A549 (cell line): ENCODE measurements at regions not wholly inside any gene's neighbourhood (a gene's known extent, or its start where the extent isn't known, plus 50 kb on each side); places are given as distances from the start of the nearest gene placed in this dataset.

Experiments used
- ATAC-seq, 2 experiments: fragments of 200-7000 bp in 1 of 2; fragments of >200 bp in 1 of 2; cut with Nextera tagmentation in 1 of 2; cut with Tn5 transposase in 1 of 2; 3 replicates each; pipeline versions ENCODE4 v1.8.0 to v1.9.1; 2018 to 2020; ENCODE audit warnings: mild to moderate bottlenecking in 1 of 2, moderate library complexity in 1 of 2
- CTCF ChIA-PET: fragments of 300-600 bp; sonication (Branson Sonifier 250); formaldehyde crosslinking; extraction: SDS; loops from one replicate; lab custom pipeline; 2021; ENCODE audit warnings: antibody characterized with exemption, inconsistent platforms; lab: Yijun Ruan, JAX
- POLR2A ChIA-PET: fragments of 350-600 bp; formaldehyde crosslinking; extraction: SDS; loops from one replicate; lab custom pipeline; 2021; ENCODE audit warnings: antibody characterized with exemption, inconsistent platforms; lab: Yijun Ruan, JAX
- DNase-seq, 2 experiments: peaks; one replicate each; pipeline versions ENCODE4 v3.0.0 to v3.0.0-alpha.2; 2011 to 2016; ENCODE audit warnings: low read depth in 1 of 2, low spot score in 1 of 2
- FAIRE-seq: peaks from 2 replicates; lab custom pipeline; 2011; peaks lifted over from hg19 to GRCh38; lab: Jason Lieb, UNC
- H3K27ac ChIP-seq, 2 experiments: fragments of >200 bp; sonication (Bioruptor Twin); formaldehyde crosslinking; 3 replicates each; pipeline ENCODE4 v1.5.1; 2016 to 2017
- H3K4me1 ChIP-seq: fragments of >200 bp; sonication (Bioruptor Twin); formaldehyde crosslinking; 3 replicates; pipeline ENCODE4 v1.6.1; 2016
- H3K4me2 ChIP-seq: fragments of >200 bp; sonication (Bioruptor Twin); formaldehyde crosslinking; 3 replicates; pipeline ENCODE4 v1.6.1; 2016
- H3K4me3 ChIP-seq: fragments of >200 bp; sonication (Bioruptor Twin); formaldehyde crosslinking; 3 replicates; pipeline ENCODE4 v1.5.1; 2016
- H3K9me3 ChIP-seq: fragments of >200 bp; sonication (Bioruptor Twin); formaldehyde crosslinking; 3 replicates; pipeline ENCODE4 v1.6.1; 2016
- BHLHE40 ChIP-seq: IDR thresholded peaks from 2 replicates; pipeline ENCODE4 v1.6.1; 2012; ENCODE audit warnings: low read depth, low read length, inconsistent platforms
- CBX2 ChIP-seq: fragments of 200-600 bp; sonication (generic); IDR thresholded peaks from 2 replicates; pipeline ENCODE4 v1.6.1; 2016; ENCODE audit warnings: low read depth, mild to moderate bottlenecking, borderline replicate concordance
- CEBPB ChIP-seq, 2 experiments: fragments of >200 bp in 1 of 2; sonication (Bioruptor Twin) in 1 of 2; formaldehyde crosslinking in 1 of 2; IDR thresholded peaks; 2 replicates each; pipeline ENCODE4 v1.6.1; 2012 to 2016
- CHD2 ChIP-seq: fragments of 150-350 bp; IDR thresholded peaks from 2 replicates; pipeline ENCODE4 v1.6.1; 2014; ENCODE audit warnings: low read length; ENCODE audit not compliant: partially characterized antibody
- CHD4 ChIP-seq: fragments of 200-600 bp; sonication (generic); IDR thresholded peaks from 2 replicates; pipeline ENCODE4 v1.6.1; 2016; ENCODE audit warnings: antibody characterized with exemption, mild to moderate bottlenecking, borderline replicate concordance
- EP300 ChIP-seq, 2 experiments: fragments of >200 bp; sonication (Bioruptor Twin); formaldehyde crosslinking; IDR thresholded peaks; 2 replicates in 1 of 2; 3 replicates in 1 of 2; pipeline ENCODE4 v1.6.1; 2016 to 2017
- ESRRA ChIP-seq: fragments of 150-350 bp; IDR thresholded peaks from 2 replicates; pipeline ENCODE4 v1.6.1; 2014; ENCODE audit warnings: mild to moderate bottlenecking, low read length, borderline replicate concordance
- HEYL ChIP-seq: fragments of 250-450 bp; sonication (Bioruptor Pico); IDR thresholded peaks from 2 replicates; pipeline ENCODE4 v1.8.0; 2021; ENCODE audit warnings: mild to moderate bottlenecking, moderate library complexity
- HOXB5 ChIP-seq: fragments of 250-450 bp; sonication (Bioruptor Pico); IDR thresholded peaks from 2 replicates; pipeline ENCODE4 v1.5.0; 2020; ENCODE audit warnings: mild to moderate bottlenecking, moderate library complexity
- KDM5A ChIP-seq: fragments of 200-600 bp; sonication (generic); IDR thresholded peaks from 2 replicates; pipeline ENCODE4 v1.6.1; 2016; ENCODE audit warnings: antibody characterized with exemption, mild to moderate bottlenecking
- MAFK ChIP-seq: fragments of 450-650 bp; IDR thresholded peaks from 2 replicates; pipeline ENCODE4 v1.6.1; 2014; ENCODE audit not compliant: partially characterized antibody
- NPAS2 ChIP-seq: fragments of 250-450 bp; sonication (Bioruptor Pico); IDR thresholded peaks from 2 replicates; pipeline ENCODE4 v1.8.0; 2022; ENCODE audit warnings: mild to moderate bottlenecking, moderate library complexity, borderline replicate concordance
- POLR2A ChIP-seq: IDR thresholded peaks from 2 replicates; pipeline ENCODE4 v1.6.1; 2012; ENCODE audit warnings: mild to moderate bottlenecking, low read length
- RAD21 ChIP-seq, 2 experiments: fragments of >200 bp in 1 of 2; sonication (Bioruptor Twin) in 1 of 2; formaldehyde crosslinking in 1 of 2; IDR thresholded peaks in 1 of 2; conservative IDR thresholded peaks in 1 of 2; 2 replicates in 1 of 2; 3 replicates in 1 of 2; pipeline ENCODE4 v1.6.1; 2012 to 2018; ENCODE audit warnings: inconsistent platforms in 1 of 2
- RCOR1 ChIP-seq: fragments of 150-350 bp; IDR thresholded peaks from 2 replicates; pipeline ENCODE4 v1.6.1; 2014; ENCODE audit warnings: antibody characterized with exemption, low read length, low read depth
- RFX5 ChIP-seq: fragments of 450-650 bp; IDR thresholded peaks from 2 replicates; pipeline ENCODE4 v1.7.1; 2014; ENCODE audit warnings: antibody characterized with exemption, mild to moderate bottlenecking, moderate library complexity
- RNF2 ChIP-seq: fragments of 200-600 bp; sonication (generic); IDR thresholded peaks from 2 replicates; pipeline ENCODE4 v1.6.1; 2016; ENCODE audit warnings: low read depth, mild to moderate bottlenecking, antibody characterized with exemption, moderate library complexity, borderline replicate concordance
- SMC3 ChIP-seq: fragments of >200 bp; sonication (Bioruptor Twin); formaldehyde crosslinking; IDR thresholded peaks from 3 replicates; pipeline ENCODE4 v1.6.1; 2018; ENCODE audit warnings: inconsistent platforms
- TP53 ChIP-seq: fragments of 250-450 bp; sonication (Bioruptor Pico); IDR thresholded peaks from 2 replicates; pipeline ENCODE4 v1.5.0; 2021; ENCODE audit warnings: mild to moderate bottlenecking, moderate library complexity
- ZC3H11A ChIP-seq: fragments of 450-650 bp; IDR thresholded peaks from 2 replicates; pipeline ENCODE4 v1.6.1; 2014; ENCODE audit warnings: antibody characterized with exemption, mild to moderate bottlenecking
- ZNF302 ChIP-seq: fragments of 250-450 bp; sonication (Bioruptor Pico); IDR thresholded peaks from 2 replicates; pipeline ENCODE4 v1.9.0; 2021; ENCODE audit warnings: inconsistent platforms, mild to moderate bottlenecking, moderate library complexity
- ZSCAN20 ChIP-seq: fragments of 250-450 bp; sonication (Bioruptor Pico); IDR thresholded peaks from 2 replicates; pipeline ENCODE4 v1.8.0; 2022; ENCODE audit warnings: mild to moderate bottlenecking, moderate library complexity
- WGBS: methylation state at CpG from one replicate; pipeline ENCODE4 v1.1.6; 2017; ENCODE audit errors: missing lambda C conversion rate; 5-methylcytosine and 5-hydroxymethylcytosine counted together
- TF ChIP-seq, protein P1 (sequence below): fragments of 250-450 bp; sonication (Bioruptor Pico); IDR thresholded peaks from 2 replicates; pipeline ENCODE4 v1.5.0; 2021; ENCODE audit warnings: mild to moderate bottlenecking, moderate library complexity, borderline replicate concordance
- TF ChIP-seq, protein P2 (sequence below): fragments of >200 bp; sonication (Bioruptor Twin); formaldehyde crosslinking; IDR thresholded peaks from 3 replicates; pipeline ENCODE4 v1.6.1; 2016
- TF ChIP-seq, protein P3 (sequence below): fragments of >200 bp; sonication (Bioruptor Twin); formaldehyde crosslinking; IDR thresholded peaks from 3 replicates; pipeline ENCODE4 v1.5.1; 2016
- TF ChIP-seq, protein P4 (sequence below): fragments of 450-650 bp; IDR thresholded peaks from 2 replicates; pipeline ENCODE4 v1.6.1; 2014; ENCODE audit warnings: antibody characterized with exemption
- TF ChIP-seq, protein P5 (sequence below): IDR thresholded peaks from 2 replicates; pipeline ENCODE4 v1.6.1; 2012; ENCODE audit warnings: low read depth, borderline replicate concordance
- TF ChIP-seq, protein P6 (sequence below): fragments of 250-450 bp; sonication (Bioruptor Pico); IDR thresholded peaks from 2 replicates; pipeline ENCODE4 v1.5.0; 2020; ENCODE audit warnings: low read depth, mild to moderate bottlenecking, moderate library complexity
- TF ChIP-seq, protein P7 (sequence below): IDR thresholded peaks from 2 replicates; pipeline ENCODE4 v1.6.1; 2012

DNA sequence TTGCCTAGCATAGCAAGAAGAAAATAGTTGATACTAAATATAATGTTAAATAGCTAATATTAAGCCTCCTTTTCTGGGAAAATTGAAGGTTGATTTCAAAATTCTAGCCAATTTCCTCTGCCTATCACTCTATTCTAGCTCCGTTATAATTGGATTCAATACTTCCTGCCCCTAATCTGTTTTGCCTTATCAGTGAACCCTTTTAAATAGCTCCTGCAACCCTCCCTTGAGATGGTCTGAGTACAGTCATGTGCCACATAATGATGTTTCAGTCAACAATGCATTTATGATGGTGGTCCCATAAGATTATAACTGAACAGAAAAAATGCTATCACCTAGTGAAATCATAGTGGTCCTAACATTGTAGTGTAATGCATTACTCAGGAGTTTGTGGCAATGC lies 79.7 kb upstream of the PBX1 start:
- Histone ChIP-seq H3K27ac (no peak overlapping the region), H3K4me3 (no peak overlapping the region), H3K4me1 (no peaks in the 10 kb centered on the region), H3K4me2 (no peak overlapping the region), H3K9me3 (no peaks in the 10 kb centered on the region)
- POLR2A ChIA-PET: no interaction called here
- no peak for DNase-seq
- TF ChIP-seq ZSCAN20: no peak
- TF ChIP-seq TP53 (CRISPR knock-in tag): no peak
- TF ChIP-seq, protein P1, sequence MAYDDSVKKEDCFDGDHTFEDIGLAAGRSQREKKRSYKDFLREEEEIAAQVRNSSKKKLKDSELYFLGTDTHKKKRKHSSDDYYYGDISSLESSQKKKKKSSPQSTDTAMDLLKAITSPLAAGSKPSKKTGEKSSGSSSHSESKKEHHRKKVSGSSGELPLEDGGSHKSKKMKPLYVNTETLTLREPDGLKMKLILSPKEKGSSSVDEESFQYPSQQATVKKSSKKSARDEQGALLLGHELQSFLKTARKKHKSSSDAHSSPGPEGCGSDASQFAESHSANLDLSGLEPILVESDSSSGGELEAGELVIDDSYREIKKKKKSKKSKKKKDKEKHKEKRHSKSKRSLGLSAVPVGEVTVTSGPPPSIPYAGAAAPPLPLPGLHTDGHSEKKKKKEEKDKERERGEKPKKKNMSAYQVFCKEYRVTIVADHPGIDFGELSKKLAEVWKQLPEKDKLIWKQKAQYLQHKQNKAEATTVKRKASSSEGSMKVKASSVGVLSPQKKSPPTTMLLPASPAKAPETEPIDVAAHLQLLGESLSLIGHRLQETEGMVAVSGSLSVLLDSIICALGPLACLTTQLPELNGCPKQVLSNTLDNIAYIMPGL (CRISPR knock-in tag): no peak
- TF ChIP-seq KDM5A: no peak
- no peak for TF ChIP-seq CEBPB (IDR thresholded peaks at IDR 0.05)
- TF ChIP-seq, protein P2, sequence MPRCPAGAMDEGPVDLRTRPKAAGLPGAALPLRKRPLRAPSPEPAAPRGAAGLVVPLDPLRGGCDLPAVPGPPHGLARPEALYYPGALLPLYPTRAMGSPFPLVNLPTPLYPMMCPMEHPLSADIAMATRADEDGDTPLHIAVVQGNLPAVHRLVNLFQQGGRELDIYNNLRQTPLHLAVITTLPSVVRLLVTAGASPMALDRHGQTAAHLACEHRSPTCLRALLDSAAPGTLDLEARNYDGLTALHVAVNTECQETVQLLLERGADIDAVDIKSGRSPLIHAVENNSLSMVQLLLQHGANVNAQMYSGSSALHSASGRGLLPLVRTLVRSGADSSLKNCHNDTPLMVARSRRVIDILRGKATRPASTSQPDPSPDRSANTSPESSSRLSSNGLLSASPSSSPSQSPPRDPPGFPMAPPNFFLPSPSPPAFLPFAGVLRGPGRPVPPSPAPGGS: no peak
- TF ChIP-seq, protein P3, sequence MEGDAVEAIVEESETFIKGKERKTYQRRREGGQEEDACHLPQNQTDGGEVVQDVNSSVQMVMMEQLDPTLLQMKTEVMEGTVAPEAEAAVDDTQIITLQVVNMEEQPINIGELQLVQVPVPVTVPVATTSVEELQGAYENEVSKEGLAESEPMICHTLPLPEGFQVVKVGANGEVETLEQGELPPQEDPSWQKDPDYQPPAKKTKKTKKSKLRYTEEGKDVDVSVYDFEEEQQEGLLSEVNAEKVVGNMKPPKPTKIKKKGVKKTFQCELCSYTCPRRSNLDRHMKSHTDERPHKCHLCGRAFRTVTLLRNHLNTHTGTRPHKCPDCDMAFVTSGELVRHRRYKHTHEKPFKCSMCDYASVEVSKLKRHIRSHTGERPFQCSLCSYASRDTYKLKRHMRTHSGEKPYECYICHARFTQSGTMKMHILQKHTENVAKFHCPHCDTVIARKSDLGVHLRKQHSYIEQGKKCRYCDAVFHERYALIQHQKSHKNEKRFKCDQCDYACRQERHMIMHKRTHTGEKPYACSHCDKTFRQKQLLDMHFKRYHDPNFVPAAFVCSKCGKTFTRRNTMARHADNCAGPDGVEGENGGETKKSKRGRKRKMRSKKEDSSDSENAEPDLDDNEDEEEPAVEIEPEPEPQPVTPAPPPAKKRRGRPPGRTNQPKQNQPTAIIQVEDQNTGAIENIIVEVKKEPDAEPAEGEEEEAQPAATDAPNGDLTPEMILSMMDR: no peak
- TF ChIP-seq MAFK: no peak
- TF ChIP-seq CHD4: no peak
- no peak for TF ChIP-seq RNF2
- TF ChIP-seq SMC3: no peak
- TF ChIP-seq EP300 (IDR thresholded peaks at IDR 0.05): no peak
- no peak for TF ChIP-seq CBX2
- no peak for TF ChIP-seq ZNF302 (CRISPR knock-in tag)
- no peak for TF ChIP-seq ESRRA
- no peak for TF ChIP-seq NPAS2 (CRISPR knock-in tag)
- no peak for TF ChIP-seq HEYL (CRISPR knock-in tag)
- TF ChIP-seq, protein P4, sequence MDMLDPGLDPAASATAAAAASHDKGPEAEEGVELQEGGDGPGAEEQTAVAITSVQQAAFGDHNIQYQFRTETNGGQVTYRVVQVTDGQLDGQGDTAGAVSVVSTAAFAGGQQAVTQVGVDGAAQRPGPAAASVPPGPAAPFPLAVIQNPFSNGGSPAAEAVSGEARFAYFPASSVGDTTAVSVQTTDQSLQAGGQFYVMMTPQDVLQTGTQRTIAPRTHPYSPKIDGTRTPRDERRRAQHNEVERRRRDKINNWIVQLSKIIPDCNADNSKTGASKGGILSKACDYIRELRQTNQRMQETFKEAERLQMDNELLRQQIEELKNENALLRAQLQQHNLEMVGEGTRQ: no peak
- TF ChIP-seq, protein P5, sequence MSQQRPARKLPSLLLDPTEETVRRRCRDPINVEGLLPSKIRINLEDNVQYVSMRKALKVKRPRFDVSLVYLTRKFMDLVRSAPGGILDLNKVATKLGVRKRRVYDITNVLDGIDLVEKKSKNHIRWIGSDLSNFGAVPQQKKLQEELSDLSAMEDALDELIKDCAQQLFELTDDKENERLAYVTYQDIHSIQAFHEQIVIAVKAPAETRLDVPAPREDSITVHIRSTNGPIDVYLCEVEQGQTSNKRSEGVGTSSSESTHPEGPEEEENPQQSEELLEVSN: no peak
- no peak for TF ChIP-seq HOXB5 (CRISPR knock-in tag)
- FAIRE-seq: no peak
- CTCF ChIA-PET: no interaction called here
- no peak for ATAC-seq
- 64% methylated on average over 1 of the region's 1 CpG for WGBS

DNA sequence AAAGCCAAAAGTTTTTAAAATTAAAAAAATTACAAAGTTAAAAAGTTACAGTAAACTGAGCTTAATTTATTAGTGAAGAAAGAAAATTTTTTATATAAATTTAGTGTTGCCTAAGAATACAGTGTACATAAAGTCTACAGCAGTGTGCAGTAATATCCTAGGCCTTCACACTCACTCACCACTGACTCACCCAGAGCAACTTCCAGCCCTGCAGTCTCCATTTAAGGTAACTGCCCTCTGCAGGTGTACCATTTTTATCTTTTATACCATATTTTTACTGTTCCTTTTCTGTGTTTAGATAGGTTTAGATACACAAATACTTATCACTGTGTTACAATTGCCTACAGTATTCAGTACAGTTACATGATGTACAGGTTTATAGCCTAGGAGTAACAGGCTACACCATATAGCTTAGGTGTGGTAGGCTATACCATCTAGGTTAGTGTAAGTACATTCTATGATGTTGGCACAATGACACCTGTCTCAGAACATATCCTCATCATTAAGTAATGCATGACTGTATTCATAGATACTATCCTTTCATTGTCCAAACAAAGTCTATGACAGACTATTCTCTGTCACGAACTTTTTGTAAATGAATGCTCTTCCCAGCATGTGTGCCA lies 78.6 kb upstream of the PBX1 start:
- no peak for ATAC-seq
- CTCF ChIA-PET: interaction anchor here (0.9 kb wide), 2 partner anchors 182 to 307 kb away, joined by 3 to 4 read pairs; no protein-coding TSS in a partner anchor
- no peak for DNase-seq
- Histone ChIP-seq H3K4me1 (no peaks in the 10 kb centered on the region), H3K4me3 (no peak overlapping the region), H3K4me2 (no peak overlapping the region), H3K9me3 (no peaks in the 10 kb centered on the region), H3K27ac (no peak overlapping the region)
- WGBS: 57% methylated on average over 1 of the region's 1 CpG
- no peak for FAIRE-seq
- POLR2A ChIA-PET: no interaction called here
- no peak for TF ChIP-seq ZC3H11A
- TF ChIP-seq RCOR1: no peak
- TF ChIP-seq RFX5: no peak
- TF ChIP-seq, protein P2: no peak
- no peak for TF ChIP-seq CHD2
- TF ChIP-seq POLR2A: no peak
- TF ChIP-seq RAD21 (conservative IDR thresholded peaks at IDR 0.05 in 1 of 2, IDR thresholded peaks at IDR 0.05 in 1 of 2): no peak
- TF ChIP-seq, protein P6, sequence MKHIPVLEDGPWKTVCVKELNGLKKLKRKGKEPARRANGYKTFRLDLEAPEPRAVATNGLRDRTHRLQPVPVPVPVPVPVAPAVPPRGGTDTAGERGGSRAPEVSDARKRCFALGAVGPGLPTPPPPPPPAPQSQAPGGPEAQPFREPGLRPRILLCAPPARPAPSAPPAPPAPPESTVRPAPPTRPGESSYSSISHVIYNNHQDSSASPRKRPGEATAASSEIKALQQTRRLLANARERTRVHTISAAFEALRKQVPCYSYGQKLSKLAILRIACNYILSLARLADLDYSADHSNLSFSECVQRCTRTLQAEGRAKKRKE (CRISPR knock-in tag): no peak
- no peak for TF ChIP-seq SMC3
- no peak for TF ChIP-seq BHLHE40
- TF ChIP-seq, protein P7, sequence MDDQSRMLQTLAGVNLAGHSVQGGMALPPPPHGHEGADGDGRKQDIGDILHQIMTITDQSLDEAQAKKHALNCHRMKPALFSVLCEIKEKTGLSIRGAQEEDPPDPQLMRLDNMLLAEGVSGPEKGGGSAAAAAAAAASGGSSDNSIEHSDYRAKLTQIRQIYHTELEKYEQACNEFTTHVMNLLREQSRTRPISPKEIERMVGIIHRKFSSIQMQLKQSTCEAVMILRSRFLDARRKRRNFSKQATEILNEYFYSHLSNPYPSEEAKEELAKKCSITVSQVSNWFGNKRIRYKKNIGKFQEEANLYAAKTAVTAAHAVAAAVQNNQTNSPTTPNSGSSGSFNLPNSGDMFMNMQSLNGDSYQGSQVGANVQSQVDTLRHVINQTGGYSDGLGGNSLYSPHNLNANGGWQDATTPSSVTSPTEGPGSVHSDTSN: no peak
